Nucleus accumbens (tissue), 56 donors: ENCODE measurements at regions not wholly inside any gene's neighbourhood (a gene's known extent, or its start where the extent isn't known, plus 50 kb on each side); places are given as distances from the start of the nearest gene placed in this dataset.
"Not testable (repeated sequence)": the region's sequence is repeated elsewhere in the genome, so short reads cannot be mapped to it uniquely, and the experiment has no call there.

Experiments
- DNase-seq, 56 donors: peaks; one replicate each; lab custom pipeline; 2025; lab: John Stamatoyannopoulos, UW

DNA sequence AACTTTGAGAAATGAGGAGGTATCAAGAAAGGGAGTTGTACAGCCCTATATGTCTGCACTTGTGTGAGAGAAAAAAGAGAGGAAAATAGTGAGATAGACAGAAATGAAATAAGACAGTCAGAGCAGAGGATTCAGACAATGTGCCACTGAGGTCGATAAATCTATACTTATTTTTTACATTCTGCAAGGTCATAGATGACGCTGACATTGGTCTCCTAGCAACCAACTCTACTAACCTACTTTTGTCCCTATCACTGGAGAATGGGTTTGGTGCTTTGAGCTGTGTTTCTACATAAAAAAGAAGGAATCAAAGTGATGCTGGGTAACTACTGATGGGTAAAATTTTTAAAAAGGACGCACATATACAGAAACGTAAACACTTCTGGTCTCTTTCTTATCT, 573.3 kb upstream of the RORB start:
- no peak for DNase-seq

DNA sequence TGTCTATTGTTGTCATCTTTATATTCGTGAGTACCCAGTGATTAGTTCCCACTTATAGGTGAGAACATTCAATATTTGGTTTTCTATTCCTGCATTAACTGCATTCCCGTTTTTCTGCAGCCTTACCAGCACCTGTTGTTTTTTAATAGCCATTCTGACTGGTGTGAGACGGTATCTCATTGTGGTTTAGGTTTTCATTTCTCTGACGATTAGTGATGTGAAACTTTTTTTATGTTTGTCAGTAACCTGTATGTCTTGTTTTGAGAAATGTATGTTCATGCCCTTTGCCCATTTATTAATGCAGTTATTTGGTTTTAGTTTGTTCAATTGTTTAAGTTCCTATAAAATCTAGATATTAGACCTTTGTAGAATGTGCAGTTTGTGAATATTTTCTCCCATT, 546.0 kb upstream of the RORB start:
- DNase-seq: no peak

DNA sequence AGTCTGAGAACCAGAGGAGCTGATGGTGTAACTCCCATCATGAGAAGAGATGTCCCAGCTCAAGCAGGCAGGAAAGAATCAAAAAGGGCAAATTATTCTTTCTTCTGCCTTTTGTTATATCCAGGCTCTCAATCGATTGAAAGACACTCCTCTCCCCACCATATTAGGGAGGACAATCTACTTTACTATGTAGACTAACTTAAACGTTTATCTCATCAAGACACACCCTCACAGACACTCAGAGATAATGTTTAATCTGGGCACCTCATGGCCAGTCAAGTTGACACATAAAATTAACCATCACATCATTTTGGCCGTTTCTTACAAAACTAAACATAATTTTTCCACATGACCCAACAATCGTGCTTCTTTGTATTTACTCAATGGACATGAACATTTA, 534.3 kb upstream of the RORB start:
- no peak for DNase-seq

DNA sequence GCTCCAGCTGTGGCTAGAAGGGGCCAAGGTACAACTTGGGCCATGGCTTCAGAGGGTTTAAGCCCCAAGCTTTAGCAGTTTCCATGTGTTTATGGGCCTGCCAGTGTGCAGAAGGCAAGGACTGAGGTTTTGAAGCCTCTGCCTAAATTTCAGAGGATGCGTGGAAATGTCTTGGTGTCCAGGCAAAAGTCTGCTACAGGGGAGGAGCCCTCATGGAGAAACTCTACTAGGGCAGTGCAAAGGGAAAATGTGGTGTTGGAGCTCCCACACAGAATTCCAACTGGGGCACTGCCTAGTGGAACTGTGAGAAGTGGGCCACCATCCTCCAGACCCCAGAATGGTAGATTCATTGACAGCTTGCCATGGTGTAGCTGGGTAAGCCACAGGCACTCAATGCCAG, 527.2 kb upstream of the RORB start:
- DNase-seq: no peak

DNA sequence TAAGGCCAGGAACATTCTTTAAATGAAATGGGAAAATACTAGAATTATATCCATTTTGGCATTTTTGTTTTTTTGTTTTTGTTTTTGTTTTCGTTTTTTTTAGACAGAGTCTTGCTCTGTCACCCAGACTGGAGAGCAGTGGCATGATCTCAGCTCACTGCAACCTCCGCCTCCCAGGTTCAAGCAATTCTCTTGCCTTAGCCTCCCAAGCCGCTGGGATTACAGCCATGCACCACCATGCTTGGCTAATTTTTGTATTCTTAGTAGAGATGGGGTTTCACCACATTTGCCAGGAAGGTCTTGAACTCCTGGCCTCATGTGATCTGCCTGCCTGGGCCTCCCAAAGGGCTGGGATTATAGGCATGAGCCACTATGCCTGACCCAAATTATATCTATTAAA, 520.7 kb upstream of the RORB start:
- not testable (repeated sequence) for DNase-seq

DNA sequence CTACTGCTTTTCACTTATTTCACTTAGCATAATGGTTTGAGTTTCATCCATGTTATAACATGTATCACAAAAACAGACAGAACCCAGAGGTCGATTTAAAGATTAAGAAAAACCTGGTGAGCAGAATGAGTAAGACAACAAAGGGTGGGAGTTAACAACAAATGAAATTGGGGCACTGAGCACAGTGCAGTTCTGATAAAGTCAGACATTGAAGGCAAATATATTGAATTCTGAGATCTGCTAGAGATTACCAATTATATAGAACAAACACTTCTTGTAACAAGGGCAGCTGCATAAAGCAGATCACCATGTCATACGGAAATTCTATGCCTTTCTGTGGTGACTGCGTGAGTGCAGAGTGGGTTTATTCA, 517.3 kb upstream of the RORB start:
- DNase-seq: no peak

DNA sequence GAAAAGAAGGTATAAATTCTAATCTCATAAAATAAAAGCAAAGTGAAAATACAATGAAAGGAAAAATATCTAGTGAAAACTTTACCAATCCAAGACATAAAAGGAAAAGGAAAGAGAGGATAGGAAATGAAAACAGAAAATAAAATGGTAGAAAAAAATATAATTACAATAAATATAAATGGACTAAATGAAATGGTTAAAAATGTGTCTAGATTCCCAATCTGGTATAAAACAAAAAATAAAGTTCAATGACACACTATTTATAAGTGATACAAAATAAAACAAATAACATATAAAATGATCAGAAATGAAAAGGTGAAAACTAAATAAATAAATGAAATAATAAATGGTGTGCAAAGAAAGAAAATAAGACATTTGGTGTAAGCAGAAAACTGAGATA, 516.4 kb upstream of the RORB start:
- no peak for DNase-seq

DNA sequence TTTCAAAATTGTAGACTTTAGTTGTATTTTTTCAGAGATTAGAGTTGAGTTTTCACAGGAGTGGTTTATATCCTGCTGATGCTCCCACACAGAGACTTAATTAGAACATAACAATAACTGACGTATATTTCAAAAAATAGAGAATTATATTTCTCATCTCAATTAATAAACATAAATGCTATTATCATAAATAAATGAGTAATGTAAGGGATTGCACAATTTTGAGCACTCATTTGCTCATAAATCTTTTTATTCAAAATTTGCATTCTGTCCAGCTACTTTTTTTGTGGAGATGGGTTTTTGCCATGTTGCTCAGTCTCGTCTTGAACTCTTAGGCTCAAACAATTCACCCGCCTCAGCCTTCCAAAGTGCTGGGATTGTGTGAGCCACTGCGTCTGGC, 515.7 kb upstream of the RORB start:
- DNase-seq: no peak

DNA sequence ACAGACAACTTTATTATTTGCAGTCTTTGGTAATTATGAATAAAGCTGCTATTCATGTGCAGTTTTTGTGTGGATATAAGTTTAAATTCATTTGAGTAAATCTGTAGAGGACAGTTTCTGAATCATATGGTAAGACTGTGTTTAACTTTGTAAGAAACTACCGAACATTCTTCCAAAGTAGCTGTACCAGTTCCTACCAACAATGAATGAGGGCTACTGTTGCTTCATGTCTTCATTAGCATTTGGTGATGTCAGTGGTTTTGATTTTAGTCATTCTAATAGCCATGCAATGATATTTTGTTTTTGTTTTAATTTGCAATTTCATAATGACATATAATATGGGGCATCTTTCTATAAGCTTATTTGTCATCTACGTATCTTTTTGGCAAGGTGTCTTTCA, 501.3 kb upstream of the RORB start:
- DNase-seq: no peak

DNA sequence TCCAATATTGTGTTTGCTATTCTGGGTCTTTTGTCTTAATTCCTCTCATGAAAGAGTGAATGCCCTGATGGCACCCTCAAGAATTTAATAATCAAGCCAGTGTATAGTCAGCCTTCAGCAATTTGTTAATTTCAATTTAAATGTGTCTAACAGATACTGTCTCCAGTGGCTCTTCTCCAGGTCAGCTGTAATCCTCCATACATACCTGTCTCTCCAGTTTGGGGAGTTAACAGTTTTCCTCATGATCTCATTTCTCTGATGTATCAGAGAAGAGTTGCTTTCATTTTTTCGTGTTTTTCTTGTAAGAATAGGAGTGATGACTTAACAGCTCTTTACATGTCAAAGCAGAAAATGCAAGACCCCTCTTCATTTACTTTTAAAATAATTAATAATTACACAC, 500.3 kb upstream of the RORB start:
- DNase-seq: no peak

DNA sequence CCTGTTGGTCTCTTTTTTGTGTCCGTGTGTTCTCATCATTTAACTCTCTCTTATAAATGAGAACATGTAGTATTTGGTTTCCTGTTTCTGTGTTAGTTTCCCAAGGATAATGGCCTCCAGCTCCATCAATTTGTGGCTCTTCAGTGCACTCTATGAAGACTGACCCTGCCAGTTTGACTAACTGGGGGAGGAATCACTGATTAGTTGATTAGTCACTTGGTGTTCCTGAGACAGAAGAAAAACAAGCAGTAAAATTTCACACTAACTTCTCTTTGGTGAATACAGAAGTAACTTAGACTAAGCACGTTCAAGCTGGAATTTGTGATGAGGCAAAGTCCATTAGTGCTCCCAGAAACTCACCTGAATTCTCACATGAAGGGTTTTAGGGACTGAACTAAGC, 495.8 kb upstream of the RORB start:
- DNase-seq: no peak

DNA sequence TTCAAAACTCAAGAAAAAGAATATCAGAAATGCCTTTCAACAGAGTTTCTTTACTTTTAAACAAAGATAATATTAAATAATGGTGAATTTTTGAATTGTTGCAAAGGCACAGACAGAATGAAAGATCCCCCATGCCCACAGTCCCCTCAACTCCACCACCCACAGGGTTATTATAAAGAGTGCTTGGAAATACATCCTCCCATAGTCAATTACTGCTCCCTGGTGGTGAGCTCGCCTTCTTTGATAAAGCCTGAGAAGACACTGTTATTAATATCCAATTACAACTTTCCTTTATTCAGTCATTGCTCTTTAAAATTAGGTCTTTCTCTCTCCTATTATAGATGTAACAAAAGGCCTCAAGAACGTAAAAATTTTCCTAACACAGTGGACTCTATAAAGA, 490.2 kb upstream of the RORB start:
- no peak for DNase-seq

DNA sequence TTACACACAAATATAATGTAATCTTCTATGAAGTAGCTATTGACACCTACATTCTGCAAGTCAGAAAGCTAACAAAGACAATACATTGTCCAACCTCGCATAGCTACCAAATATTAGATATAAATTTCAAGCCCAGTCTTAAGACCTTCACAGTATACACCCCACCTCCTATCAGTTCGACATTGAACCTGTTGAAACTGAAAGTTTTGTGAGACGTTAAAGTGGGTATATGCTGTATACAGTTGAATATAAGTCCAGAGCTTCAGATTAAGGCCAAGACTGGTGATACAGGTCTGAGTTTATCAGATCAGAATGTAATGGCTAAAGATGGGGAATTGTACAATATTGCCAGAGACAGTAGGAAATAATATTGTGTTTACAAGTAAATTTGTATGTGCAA, 489.3 kb upstream of the RORB start:
- no peak for DNase-seq

DNA sequence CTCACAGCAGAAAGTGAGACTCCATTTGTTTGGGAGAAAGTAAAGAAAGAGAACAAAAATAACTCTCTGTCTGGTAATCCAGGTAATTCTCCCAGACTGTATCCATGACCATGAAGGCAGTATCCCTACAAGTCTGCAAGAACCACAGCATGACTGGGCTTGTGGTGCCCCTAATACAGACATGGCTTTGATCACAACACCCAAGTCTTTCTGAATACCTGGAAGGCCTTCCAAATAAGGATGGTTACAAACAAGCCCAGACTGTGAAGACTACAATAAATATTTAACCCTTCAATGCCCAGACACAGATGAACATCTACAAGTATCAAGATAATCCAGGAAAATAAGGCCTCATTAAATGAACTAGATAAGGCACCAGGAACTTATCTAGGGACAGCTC, 481.1 kb upstream of the RORB start:
- DNase-seq: no peak

DNA sequence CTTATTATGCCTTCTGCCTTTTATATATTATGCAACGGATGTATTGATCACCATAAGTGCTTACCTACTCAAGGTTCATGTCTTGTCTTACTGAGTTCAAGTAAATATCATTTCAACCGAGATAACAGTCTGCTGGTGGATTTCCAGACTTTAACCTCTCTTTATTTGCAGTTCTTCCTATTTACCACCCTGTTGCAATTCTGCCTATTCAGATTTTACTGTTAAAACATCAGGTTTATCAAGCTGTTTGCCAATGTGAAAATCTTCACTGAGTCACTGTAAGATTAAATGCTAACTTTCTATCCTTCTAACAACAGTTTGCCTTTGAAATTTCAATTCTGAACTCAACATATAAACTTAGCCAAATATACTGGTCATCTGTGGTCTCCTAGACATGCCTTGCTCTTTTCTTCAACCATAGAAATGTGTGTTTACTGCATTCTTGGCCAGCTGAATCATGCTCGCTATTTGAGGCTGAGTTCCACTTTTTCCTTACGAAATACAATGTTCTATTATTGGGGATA, 471.7 kb upstream of the RORB start:
- no peak for DNase-seq

DNA sequence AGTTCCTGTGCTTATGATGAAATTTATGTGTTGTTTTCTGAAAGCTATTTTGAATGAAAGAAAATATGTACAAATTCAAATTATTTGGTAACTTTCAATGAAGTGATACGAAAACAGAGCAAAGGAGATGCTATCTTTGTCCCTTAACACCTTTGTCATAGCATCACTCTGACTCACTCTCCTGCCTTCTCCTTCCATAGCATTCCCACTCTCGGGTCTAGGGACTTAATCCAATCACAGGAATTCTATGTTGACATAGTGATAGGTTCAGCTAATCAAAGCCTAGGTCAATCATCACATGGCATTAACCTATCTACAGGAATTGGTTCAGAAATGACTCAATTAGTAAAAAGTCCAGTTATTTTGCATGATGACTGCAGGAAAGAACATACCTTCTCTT, 464.7 kb upstream of the RORB start:
- no peak for DNase-seq

DNA sequence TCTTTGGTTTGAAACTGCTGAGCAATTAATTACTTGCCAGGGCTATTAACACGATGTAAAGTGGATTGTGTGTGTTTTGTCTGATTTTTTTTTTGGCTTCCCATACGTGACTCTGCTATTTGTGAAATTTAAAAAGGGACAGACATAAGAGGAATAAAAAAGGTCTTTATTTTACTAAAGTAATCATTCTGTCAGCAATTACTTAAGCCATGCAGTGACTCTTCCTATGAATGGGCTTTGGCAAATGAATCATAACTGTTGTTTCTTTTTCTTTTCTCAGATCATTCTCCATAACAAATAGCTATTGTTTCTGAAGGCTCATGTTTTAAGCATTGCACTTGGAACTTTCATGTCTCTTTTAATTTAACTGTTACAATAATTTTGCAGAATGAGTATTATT, 461.3 kb upstream of the RORB start:
- DNase-seq: no peak

DNA sequence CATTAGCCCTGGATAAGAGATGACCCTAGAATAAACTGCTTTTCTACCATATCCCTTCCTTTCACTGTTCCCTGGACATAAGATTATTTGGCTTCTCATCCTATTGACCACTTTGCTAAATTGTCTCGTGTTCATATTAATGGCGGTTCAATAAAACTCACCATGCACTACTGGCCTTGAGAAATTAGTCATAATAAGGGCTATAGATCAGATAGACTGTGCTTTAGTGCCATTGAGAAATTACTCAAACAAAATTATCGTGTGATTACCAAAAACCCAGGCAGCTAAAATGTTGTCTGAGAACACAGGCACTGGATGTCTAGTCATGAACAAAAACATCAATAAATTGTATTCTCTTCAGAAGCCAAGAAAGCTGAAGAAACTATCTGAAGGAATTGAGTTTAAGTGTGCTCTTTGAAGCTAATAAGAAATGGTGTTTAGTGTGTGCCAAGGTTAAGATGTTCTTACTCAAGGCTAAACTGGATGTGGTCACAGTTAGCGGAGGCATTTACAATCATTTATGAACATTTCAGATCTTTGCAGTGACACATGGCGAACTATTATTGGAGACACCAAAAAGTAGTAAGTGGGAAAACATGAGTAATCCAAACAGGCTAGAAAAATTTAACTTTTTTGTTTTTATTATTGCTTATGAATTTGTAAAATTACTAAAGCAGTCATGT, 460.4 kb upstream of the RORB start:
- no peak for DNase-seq

DNA sequence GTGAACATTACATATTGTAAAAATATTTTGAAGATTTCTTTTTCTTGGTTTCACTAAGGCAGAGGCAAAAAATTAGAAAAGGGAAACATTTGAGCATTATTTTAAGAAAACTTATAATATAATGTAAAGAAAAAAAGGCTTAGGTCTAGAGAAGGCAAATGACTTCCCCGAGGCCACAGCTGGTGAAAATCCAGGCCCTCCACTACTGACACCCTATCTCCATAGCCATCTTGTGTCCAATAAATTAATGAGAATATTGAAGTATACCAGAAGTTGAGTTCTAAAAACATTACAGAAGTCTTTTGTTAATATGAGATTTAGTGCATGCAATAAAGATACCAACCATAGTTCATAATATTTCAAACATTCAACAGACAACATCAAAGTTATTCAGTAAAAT, 459.9 kb upstream of the RORB start:
- DNase-seq: no peak

DNA sequence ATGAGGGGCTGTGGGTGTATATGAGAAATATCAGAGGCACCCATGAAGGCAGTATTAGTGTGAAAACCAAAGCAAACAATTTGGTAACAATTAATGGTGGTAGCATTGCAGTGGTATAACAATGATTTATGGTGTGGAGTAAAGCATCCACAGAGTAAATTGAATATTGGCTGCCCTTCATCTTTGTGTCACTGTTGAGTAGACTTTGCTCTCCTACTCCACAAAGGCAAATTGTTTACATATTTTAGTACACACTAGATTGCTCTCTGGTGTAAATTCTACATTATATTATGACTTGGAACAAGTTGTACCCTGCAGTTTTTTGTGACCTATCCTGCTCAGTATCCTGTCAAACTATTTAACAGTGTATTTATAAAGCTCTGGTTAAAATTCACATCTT, 455.5 kb upstream of the RORB start:
- DNase-seq: no peak

DNA sequence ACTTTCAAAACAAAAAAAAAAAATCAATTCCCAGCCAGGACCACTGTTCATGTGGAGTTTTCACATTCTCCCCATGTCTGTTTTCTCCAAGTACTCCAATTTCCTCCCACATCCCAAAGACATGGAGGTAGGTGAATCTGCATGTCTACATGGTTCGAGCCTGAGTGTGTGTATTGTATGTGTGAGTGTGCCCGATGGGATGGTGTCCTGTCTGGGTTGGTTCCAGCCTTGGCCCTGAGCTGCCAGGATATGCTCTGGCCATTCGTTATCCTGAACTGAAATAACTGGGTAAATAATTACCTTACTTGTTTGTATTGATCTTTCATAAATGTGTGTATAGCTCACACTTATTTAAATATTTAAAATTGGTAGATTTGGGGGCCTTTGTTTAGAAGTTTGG, 452.3 kb upstream of the RORB start:
- no peak for DNase-seq

DNA sequence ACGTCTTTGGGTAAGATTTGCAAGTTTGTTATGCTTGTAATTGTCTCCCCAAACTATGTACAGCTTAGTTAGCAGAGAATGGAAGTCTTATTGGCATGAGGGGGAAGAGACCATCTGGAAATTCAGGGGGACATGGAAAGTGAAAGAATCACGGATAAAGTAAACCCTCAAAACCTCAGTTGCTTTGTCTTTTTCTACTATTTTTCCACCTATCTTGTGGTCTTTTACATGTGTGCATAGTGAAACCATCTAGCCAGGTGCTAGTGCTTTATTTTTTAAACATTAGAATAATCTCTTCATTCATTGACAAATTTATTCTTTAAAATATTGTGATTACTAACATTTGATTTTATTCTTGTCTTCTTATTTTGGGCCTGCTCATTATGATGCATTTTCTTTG, 441.1 kb upstream of the RORB start:
- no peak for DNase-seq

DNA sequence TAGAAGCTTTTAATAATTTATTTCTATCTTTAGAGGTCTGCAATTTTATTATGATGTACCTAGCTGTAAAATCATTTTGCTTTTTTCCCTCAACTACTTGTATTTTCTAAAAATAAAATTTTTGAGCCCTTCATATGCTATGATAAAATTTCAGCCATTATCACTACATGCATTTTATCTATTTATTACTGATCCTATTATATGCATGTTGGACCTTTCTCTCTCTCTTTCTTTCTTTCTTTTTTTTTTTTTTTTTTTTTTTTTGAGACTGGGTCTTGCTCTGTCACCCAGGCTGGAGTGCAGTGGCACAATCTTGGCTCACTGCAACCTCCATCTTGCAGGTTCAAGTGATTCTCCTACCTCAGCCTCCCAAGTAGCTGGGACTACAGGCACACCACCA, 440.1 kb upstream of the RORB start:
- DNase-seq: not testable (repeated sequence)
